Trophoblast cell (in vitro differentiated cells and primary cell): ENCODE measurements at regions not wholly inside any gene's neighbourhood (a gene's known extent, or its start where the extent isn't known, plus 50 kb on each side); places are given as distances from the start of the nearest gene placed in this dataset.

Experiments
- DNase-seq, 2 donors: peaks; one replicate each; pipeline ENCODE4 v3.0.0-alpha.2; 2016
- H2AFZ ChIP-seq: 2 replicates; pipeline ENCODE4 v1.6.1; 2013; ENCODE audit warnings: low read length, moderate library complexity, mild to moderate bottlenecking; ENCODE audit not compliant: insufficient read depth, poor library complexity
- H2AK5ac ChIP-seq: 2 replicates; pipeline ENCODE4 v1.6.1; 2013; ENCODE audit warnings: mild to moderate bottlenecking, low read length
- H2BK120ac ChIP-seq: 2 replicates; pipeline ENCODE4 v1.6.1; 2013; ENCODE audit warnings: low read length, mild to moderate bottlenecking, moderate library complexity; ENCODE audit not compliant: insufficient read depth, poor library complexity
- H2BK12ac ChIP-seq: 2 replicates; pipeline ENCODE4 v1.6.1; 2013; ENCODE audit warnings: mild to moderate bottlenecking, low read length, moderate library complexity
- H2BK5ac ChIP-seq: 2 replicates; pipeline ENCODE4 v1.6.1; 2013; ENCODE audit warnings: low read length, low read depth, moderate library complexity, mild to moderate bottlenecking; ENCODE audit not compliant: poor library complexity
- H3K14ac ChIP-seq: 2 replicates; pipeline ENCODE4 v1.6.1; 2013; ENCODE audit warnings: mild to moderate bottlenecking, low read length
- H3K18ac ChIP-seq: 2 replicates; pipeline ENCODE4 v1.6.1; 2013; ENCODE audit warnings: mild to moderate bottlenecking, low read length
- H3K23ac ChIP-seq: 2 replicates; pipeline ENCODE4 v1.6.1; 2013; ENCODE audit warnings: low read length
- H3K27ac ChIP-seq: 2 replicates; pipeline ENCODE4 v1.5.1; 2013; ENCODE audit warnings: low read depth, mild to moderate bottlenecking, inconsistent platforms, low read length, moderate library complexity
- H3K27me3 ChIP-seq: 2 replicates; pipeline ENCODE4 v1.6.1; 2013; ENCODE audit warnings: inconsistent platforms, mild to moderate bottlenecking, low read length, moderate library complexity; ENCODE audit not compliant: insufficient read depth
- H3K36me3 ChIP-seq, 2 experiments: 1 replicate in 1 of 2; 2 replicates in 1 of 2; pipeline ENCODE4 v1.6.1; 2013; ENCODE audit warnings: low read length in 2 of 2, mild to moderate bottlenecking in 2 of 2, moderate library complexity in 1 of 2; ENCODE audit not compliant: insufficient read depth in 2 of 2, control insufficient read depth in 1 of 2
- H3K4ac ChIP-seq: 2 replicates; pipeline ENCODE4 v1.6.1; 2013; ENCODE audit warnings: low read depth, mild to moderate bottlenecking, low read length, moderate library complexity
- H3K4me1 ChIP-seq, 2 experiments: 1 replicate in 1 of 2; 2 replicates in 1 of 2; pipeline ENCODE4 v1.6.1; 2013; ENCODE audit warnings: low read length in 2 of 2, mild to moderate bottlenecking in 2 of 2, moderate library complexity in 1 of 2; ENCODE audit not compliant: insufficient read depth in 2 of 2, control insufficient read depth in 1 of 2
- H3K4me2 ChIP-seq: 2 replicates; pipeline ENCODE4 v1.6.1; 2013; ENCODE audit warnings: inconsistent platforms, mild to moderate bottlenecking, low read length, moderate library complexity
- H3K4me3 ChIP-seq: 2 replicates; pipeline ENCODE4 v1.5.1; 2013; ENCODE audit warnings: mild to moderate bottlenecking, low read depth, low read length, inconsistent platforms
- H3K79me1 ChIP-seq: one replicate; pipeline ENCODE4 v1.6.1; 2013; ENCODE audit warnings: low read length
- H3K79me2 ChIP-seq: 2 replicates; pipeline ENCODE4 v1.6.1; 2013; ENCODE audit warnings: low read length, mild to moderate bottlenecking; ENCODE audit not compliant: control insufficient read depth, insufficient read depth, poor library complexity
- H3K9ac ChIP-seq: 2 replicates; pipeline ENCODE4 v1.6.1; 2013; ENCODE audit warnings: mild to moderate bottlenecking, low read length
- H3K9me3 ChIP-seq: 2 replicates; pipeline ENCODE4 v1.6.1; 2013; ENCODE audit warnings: low read depth, mild to moderate bottlenecking, control low read depth, inconsistent platforms, low read length; ENCODE audit not compliant: insufficient read depth
- H4K12ac ChIP-seq: 2 replicates; pipeline ENCODE4 v1.6.1; 2013; ENCODE audit warnings: low read depth, mild to moderate bottlenecking, low read length, moderate library complexity
- H4K8ac ChIP-seq: 2 replicates; pipeline ENCODE4 v1.6.1; 2013; ENCODE audit warnings: low read depth, mild to moderate bottlenecking, low read length, moderate library complexity
- H4K91ac ChIP-seq: one replicate; pipeline ENCODE4 v1.6.1; 2013; ENCODE audit warnings: low read depth, mild to moderate bottlenecking, low read length, moderate library complexity
- WGBS: extraction: QIAGEN DNeasy Blood & Tissue Kit; methylation state at CpG from one replicate; pipeline ENCODE4 v1.1.7; 2013; ENCODE audit warnings: missing lambda C conversion rate; ENCODE audit not compliant: insufficient read length, insufficient coverage; ENCODE audit errors: extremely low coverage; 5-methylcytosine and 5-hydroxymethylcytosine counted together

DNA sequence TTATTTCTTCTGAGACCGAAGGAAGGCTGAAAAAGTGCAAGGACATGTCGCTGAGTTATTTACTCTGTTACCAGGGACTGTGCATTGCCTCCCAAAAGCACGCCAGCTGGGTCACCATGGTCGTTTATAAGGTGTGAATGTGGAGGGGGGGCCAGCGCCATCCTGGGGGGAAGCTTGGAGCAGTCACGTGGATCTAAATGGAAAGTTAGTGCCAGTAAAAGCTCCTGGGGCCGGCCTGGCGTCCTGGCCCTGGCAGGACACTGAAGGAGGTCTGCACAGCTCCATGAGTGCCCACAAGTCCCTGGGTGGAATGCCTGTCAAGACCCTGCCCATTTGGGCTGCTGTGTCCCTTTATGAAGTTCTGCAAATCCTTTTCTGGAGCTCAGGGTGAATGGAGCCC, 82.6 kb downstream of the C16orf95 start:
- H3K27me3 ChIP-seq: no peaks in the 10 kb centered on the region
- no peak overlapping the region for H3K27ac ChIP-seq
- no peak overlapping the region for H4K8ac ChIP-seq
- H3K4me1 ChIP-seq: peaks cover 5 to 7% of the 10 kb centered on the region in 2 experiments
- no peak overlapping the region for H3K9ac ChIP-seq
- peak overlapping the region; percentile 33 for H2BK12ac ChIP-seq
- peaks cover 9% of the 10 kb centered on the region for H3K79me1 ChIP-seq
- H2BK5ac ChIP-seq: no peak overlapping the region
- no CpG with 5 or more reads among the region's 8 CpGs for WGBS
- H3K9me3 ChIP-seq: peaks cover 4% of the 10 kb centered on the region
- no peaks in the 10 kb centered on the region for H3K79me2 ChIP-seq
- peak overlapping the region; percentile 57 for H2AK5ac ChIP-seq
- DNase-seq: no peak
- no peak overlapping the region for H3K23ac ChIP-seq
- H3K4me2 ChIP-seq: no peak overlapping the region
- no peak overlapping the region for H2AFZ ChIP-seq
- H4K91ac ChIP-seq: peak overlapping the region; percentile 42
- no peak overlapping the region for H2BK120ac ChIP-seq
- no peak overlapping the region for H3K4ac ChIP-seq
- no peaks in the 10 kb centered on the region for H3K36me3 ChIP-seq
- no peak overlapping the region for H4K12ac ChIP-seq
- no peak overlapping the region for H3K18ac ChIP-seq
- H3K4me3 ChIP-seq: no peak overlapping the region
- H3K14ac ChIP-seq: no peak overlapping the region

DNA sequence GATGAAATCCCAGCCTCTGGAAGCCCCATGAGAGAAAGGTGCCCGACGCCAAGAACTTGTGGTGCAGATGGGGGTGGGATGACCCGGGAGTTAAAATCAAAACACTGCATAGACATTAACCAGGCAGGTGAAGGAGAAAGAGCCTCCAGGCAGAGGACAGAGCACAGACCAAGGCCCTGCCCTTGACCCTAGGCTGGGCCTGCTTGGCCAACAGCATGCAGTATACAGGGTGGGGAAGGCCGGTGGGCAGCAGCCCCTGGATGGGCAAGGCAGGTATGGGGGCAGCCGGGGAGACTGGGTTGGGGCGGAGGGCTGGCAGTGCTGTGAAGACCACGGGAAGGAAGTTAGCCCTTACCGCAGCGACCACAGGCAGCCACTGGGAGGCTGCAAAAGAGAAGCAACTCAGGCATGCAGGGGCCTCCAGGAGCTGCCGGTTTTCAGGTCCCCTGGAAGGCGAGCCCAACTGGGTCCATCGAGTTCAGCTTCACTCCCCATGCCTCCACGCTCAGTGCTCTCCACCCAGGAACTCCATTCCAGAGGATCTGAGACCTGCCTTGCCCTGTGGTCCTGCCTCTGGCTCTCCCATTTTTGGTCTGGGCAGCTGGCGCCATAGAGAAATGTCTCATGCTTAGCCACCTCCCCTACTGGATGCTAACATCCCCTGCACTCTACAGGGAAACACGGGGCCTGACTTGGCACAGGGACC, 81.2 kb downstream of the C16orf95 start:
- no peaks in the 10 kb centered on the region for H3K79me2 ChIP-seq
- H2AFZ ChIP-seq: no peak overlapping the region
- peak overlapping the region; percentile 39 for H2AK5ac ChIP-seq
- no CpG with 5 or more reads among the region's 15 CpGs for WGBS
- peak overlapping the region; percentile 26 for H2BK120ac ChIP-seq
- no peak overlapping the region for H3K4me2 ChIP-seq
- H3K36me3 ChIP-seq: no peaks in the 10 kb centered on the region
- H4K8ac ChIP-seq: no peak overlapping the region
- H2BK12ac ChIP-seq: peak overlapping the region; percentile 87
- no peak overlapping the region for H4K12ac ChIP-seq
- no peak overlapping the region for H3K27ac ChIP-seq
- H3K4ac ChIP-seq: no peak overlapping the region
- no peak overlapping the region for H3K9ac ChIP-seq
- H4K91ac ChIP-seq: no peak overlapping the region
- peak overlapping the region; percentile 30 for H3K14ac ChIP-seq
- H3K4me3 ChIP-seq: peak overlapping the region; percentile 10
- no peaks in the 10 kb centered on the region for H3K27me3 ChIP-seq
- peak in 1 of 2 donors; percentile 6 for DNase-seq
- no peak overlapping the region for H3K23ac ChIP-seq
- H3K79me1 ChIP-seq: peaks cover 15% of the 10 kb centered on the region
- H2BK5ac ChIP-seq: no peak overlapping the region
- no peak overlapping the region for H3K18ac ChIP-seq
- peaks cover 4% of the 10 kb centered on the region for H3K9me3 ChIP-seq
- peaks cover 9 to 15% of the 10 kb centered on the region in 2 experiments for H3K4me1 ChIP-seq

GRCh38 chr16:87236516-87237115, 80.6 kb downstream of the C16orf95 start:
- WGBS: no CpG with 5 or more reads among the region's 13 CpGs
- Histone ChIP-seq H3K4me2 (no peak overlapping the region), H3K23ac (no peak overlapping the region), H2AFZ (no peak overlapping the region), H4K8ac (no peak overlapping the region), H3K4me3 (peak overlapping the region; percentile 10), H3K4me1 (peaks cover 14 to 21% of the 10 kb centered on the region in 2 experiments), H4K91ac (peak overlapping the region; percentile 20), H3K9me3 (peaks cover 4% of the 10 kb centered on the region), H3K4ac (no peak overlapping the region), H2AK5ac (peak overlapping the region; percentile 8), H3K27me3 (no peaks in the 10 kb centered on the region), H3K79me2 (peaks cover 1% of the 10 kb centered on the region), H3K14ac (no peak overlapping the region), H3K36me3 (no peaks in the 10 kb centered on the region), H3K79me1 (peaks cover 21% of the 10 kb centered on the region), H2BK5ac (no peak overlapping the region), H2BK120ac (peak overlapping the region; percentile 29), H2BK12ac (peak overlapping the region; percentile 13), H4K12ac (no peak overlapping the region), H3K18ac (no peak overlapping the region), H3K9ac (no peak overlapping the region), H3K27ac (no peak overlapping the region)
- DNase-seq: no peak

- H3K79me2 ChIP-seq: peaks cover 1% of the 10 kb centered on the region
- no peaks in the 10 kb centered on the region for H3K27me3 ChIP-seq
- no peak overlapping the region for H2AFZ ChIP-seq
Observed at GRCh38 chr16:87238361-87238715, 78.9 kb downstream of the C16orf95 start.

More at GRCh38 chr16:87238361-87238715, 78.9 kb downstream of the C16orf95 start:
- Histone ChIP-seq H3K4ac (no peak overlapping the region), H3K18ac (no peak overlapping the region), H2BK12ac (peak overlapping the region; percentile 74), H3K4me3 (no peak overlapping the region), H2BK5ac (no peak overlapping the region), H4K12ac (no peak overlapping the region), H3K23ac (no peak overlapping the region), H2BK120ac (peak overlapping the region; percentile 56), H4K91ac (peak overlapping the region; percentile 63), H4K8ac (no peak overlapping the region), H3K27ac (no peak overlapping the region), H3K9me3 (peaks cover 4% of the 10 kb centered on the region), H3K9ac (no peak overlapping the region), H3K4me1 (peaks cover 14 to 29% of the 10 kb centered on the region in 2 experiments), H3K4me2 (no peak overlapping the region), H3K14ac (peak overlapping the region; percentile 37), H3K36me3 (no peaks in the 10 kb centered on the region), H2AK5ac (no peak overlapping the region), H3K79me1 (peaks cover 21% of the 10 kb centered on the region)
- no CpG with 5 or more reads among the region's 6 CpGs for WGBS
- no peak for DNase-seq
